IMR-90 (cell line): ENCODE measurements at regions not wholly inside any gene's neighbourhood (a gene's known extent, or its start where the extent isn't known, plus 50 kb on each side); places are given as distances from the start of the nearest gene placed in this dataset.

Experiments used
- ATAC-seq: fragments of 200-7000 bp; cut with Tn5 transposase; 2 replicates; pipeline ENCODE4 v1.9.1; 2020; ENCODE audit warnings: low read depth, mild to moderate bottlenecking, moderate library complexity
- BruUV-seq: library from RNA; stranded (reverse); fragments of 400-500 nt; replicated peaks from 2 replicates; lab custom pipeline; 2021; lab: Mats Ljungman, UMichigan
- CTCF ChIA-PET: fragments of 300-600 bp; formaldehyde crosslinking; extraction: SDS; loops from one replicate; lab custom pipeline; 2021; ENCODE audit warnings: antibody characterized with exemption; lab: Yijun Ruan, JAX
- POLR2A ChIA-PET: fragments of 300-600 bp; sonication (Branson Sonifier 250); formaldehyde crosslinking; loops from one replicate; lab custom pipeline; 2022; ENCODE audit warnings: antibody characterized with exemption; ENCODE audit not compliant: unreplicated experiment; lab: Charles Lee
- DNase-seq: peaks from one replicate; pipeline ENCODE4 v3.0.0; 2013
- H2AFZ ChIP-seq: replicated peaks from 2 replicates; pipeline ENCODE3; 2013; ENCODE audit warnings: low read length, mild to moderate bottlenecking; ENCODE audit not compliant: poor library complexity
- H2AK5ac ChIP-seq: 2 replicates; pipeline ENCODE4 v1.6.1; 2013; ENCODE audit warnings: low read depth, low read length, inconsistent platforms
- H2AK9ac ChIP-seq: replicated peaks from 2 replicates; pipeline ENCODE3; 2013; ENCODE audit warnings: mild to moderate bottlenecking, low read depth, low read length, moderate library complexity; ENCODE audit not compliant: poor library complexity
- H2BK120ac ChIP-seq: 2 replicates; pipeline ENCODE4 v1.6.1; 2013; ENCODE audit warnings: low read depth, low read length, inconsistent platforms
- H2BK15ac ChIP-seq: 3 replicates; pipeline ENCODE4 v1.6.1; 2013; ENCODE audit warnings: low read depth, low read length, inconsistent platforms
- H2BK20ac ChIP-seq: 2 replicates; pipeline ENCODE4 v1.6.1; 2013; ENCODE audit warnings: low read depth, mild to moderate bottlenecking, inconsistent platforms, low read length, moderate library complexity
- H2BK5ac ChIP-seq: 2 replicates; pipeline ENCODE4 v1.6.1; 2013; ENCODE audit warnings: mild to moderate bottlenecking, low read depth, low read length, inconsistent platforms; ENCODE audit not compliant: poor library complexity, severe bottlenecking
- H3K14ac ChIP-seq: replicated peaks from 2 replicates; pipeline ENCODE4 v1.6.1; 2013; ENCODE audit warnings: low read depth, low read length, inconsistent platforms
- H3K18ac ChIP-seq: 2 replicates; pipeline ENCODE4 v1.6.1; 2013; ENCODE audit warnings: low read depth, low read length, control low read depth
- H3K23ac ChIP-seq: 2 replicates; pipeline ENCODE4 v1.6.1; 2013; ENCODE audit warnings: low read depth, low read length, inconsistent platforms
- H3K27ac ChIP-seq: 2 replicates; pipeline ENCODE4 v1.5.1; 2013; ENCODE audit warnings: mild to moderate bottlenecking, control low read depth, low read length; ENCODE audit not compliant: insufficient read depth
- H3K27me3 ChIP-seq: 2 replicates; pipeline ENCODE4 v1.6.1; 2013; ENCODE audit warnings: low read length; ENCODE audit not compliant: control insufficient read depth, insufficient read depth
- H3K36me3 ChIP-seq: 2 replicates; pipeline ENCODE4 v1.6.1; 2013; ENCODE audit warnings: low read length, mixed read lengths; ENCODE audit not compliant: control insufficient read depth, insufficient read depth
- H3K4ac ChIP-seq: 2 replicates; pipeline ENCODE4 v1.6.1; 2013; ENCODE audit warnings: low read depth, low read length, inconsistent platforms
- H3K4me1 ChIP-seq: 2 replicates; pipeline ENCODE4 v1.6.1; 2013; ENCODE audit warnings: low read length, mixed read lengths; ENCODE audit not compliant: control insufficient read depth, insufficient read depth
- H3K4me2 ChIP-seq: 2 replicates; pipeline ENCODE4 v1.6.1; 2013; ENCODE audit warnings: low read depth, mild to moderate bottlenecking, control low read depth, low read length, moderate library complexity
- H3K4me3 ChIP-seq: 2 replicates; pipeline ENCODE4 v1.5.1; 2013; ENCODE audit warnings: low read depth, mild to moderate bottlenecking, control low read depth, low read length, moderate library complexity; ENCODE audit not compliant: insufficient read depth
- H3K56ac ChIP-seq: 2 replicates; pipeline ENCODE4 v1.6.1; 2013; ENCODE audit warnings: low read length, inconsistent platforms; ENCODE audit not compliant: insufficient read depth; ENCODE audit errors: extremely low read depth
- H3K79me1 ChIP-seq, 2 experiments: 2 replicates each; pipeline ENCODE4 v1.6.1; 2013; ENCODE audit warnings: low read length in 2 of 2, inconsistent platforms in 1 of 2, low read depth in 1 of 2
- H3K9ac ChIP-seq: 2 replicates; pipeline ENCODE4 v1.6.1; 2013; ENCODE audit warnings: low read depth, low read length, control low read depth
- H3K9me1 ChIP-seq: 2 replicates; pipeline ENCODE4 v1.6.1; 2013; ENCODE audit warnings: low read length, inconsistent platforms; ENCODE audit not compliant: insufficient read depth
- H3K9me3 ChIP-seq: 2 replicates; pipeline ENCODE4 v1.6.1; 2013; ENCODE audit warnings: low read length; ENCODE audit not compliant: control insufficient read depth, insufficient read depth
- H4K20me1 ChIP-seq: 2 replicates; pipeline ENCODE4 v1.6.1; 2013; ENCODE audit warnings: low read length, inconsistent platforms; ENCODE audit not compliant: insufficient read depth
- H4K5ac ChIP-seq: 2 replicates; pipeline ENCODE4 v1.6.1; 2013; ENCODE audit warnings: mild to moderate bottlenecking, low read depth, low read length, control low read depth
- H4K8ac ChIP-seq, 2 experiments: 2 replicates each; pipeline ENCODE4 v1.6.1; 2013; ENCODE audit warnings: low read depth in 2 of 2, low read length in 2 of 2, control low read depth in 1 of 2, inconsistent platforms in 1 of 2
- H4K91ac ChIP-seq: 2 replicates; pipeline ENCODE4 v1.6.1; 2013; ENCODE audit warnings: low read depth, low read length, inconsistent platforms; ENCODE audit not compliant: insufficient read depth
- CHD1 ChIP-seq: IDR thresholded peaks from 2 replicates; pipeline ENCODE4 v1.6.1; 2012; ENCODE audit warnings: low read depth, low read length, improper control_type of control experiment
- MAFK ChIP-seq: IDR thresholded peaks from 2 replicates; pipeline ENCODE4 v1.6.1; 2012; ENCODE audit warnings: low read depth, low read length, improper control_type of control experiment
- MAZ ChIP-seq: IDR thresholded peaks from 2 replicates; pipeline ENCODE4 v1.6.1; 2012; ENCODE audit warnings: low read depth, mild to moderate bottlenecking, low read length, improper control_type of control experiment, moderate library complexity, borderline replicate concordance
- MXI1 ChIP-seq: IDR thresholded peaks from 2 replicates; pipeline ENCODE4 v1.6.1; 2012; ENCODE audit warnings: low read depth, mild to moderate bottlenecking, low read length, moderate library complexity, borderline replicate concordance
- NFE2L2 ChIP-seq: fragments of 150-350 bp; IDR thresholded peaks from 2 replicates; pipeline ENCODE4 v1.6.1; 2016; ENCODE audit warnings: low read depth, mild to moderate bottlenecking, low read length
- RAD21 ChIP-seq: IDR thresholded peaks from 2 replicates; pipeline ENCODE4 v1.6.1; 2012; ENCODE audit warnings: low read length, improper control_type of control experiment
- RCOR1 ChIP-seq: IDR thresholded peaks from 2 replicates; pipeline ENCODE4 v1.6.1; 2012; ENCODE audit warnings: mild to moderate bottlenecking, low read length, improper control_type of control experiment; ENCODE audit not compliant: insufficient replicate concordance
- RFX5 ChIP-seq: IDR thresholded peaks from 2 replicates; pipeline ENCODE4 v1.8.0; 2012; ENCODE audit warnings: low read depth, mild to moderate bottlenecking, low read length, moderate library complexity
- SMC3 ChIP-seq: fragments of 150-350 bp; IDR thresholded peaks from 2 replicates; pipeline ENCODE4 v1.6.1; 2016; ENCODE audit warnings: low read depth, mild to moderate bottlenecking, antibody characterized with exemption, low read length, moderate library complexity
- WGBS, 2 experiments: methylation state at CpG; one replicate each; pipeline versions ENCODE4 v1.1.5 to v1.1.7; 2013; ENCODE audit warnings: missing lambda C conversion rate in 2 of 2; ENCODE audit not compliant: insufficient read length in 1 of 2; ENCODE audit errors: extremely low coverage in 2 of 2; 5-methylcytosine and 5-hydroxymethylcytosine counted together
- dilution Hi-C: fragments of 300-500 bp; cut with HindIII; formaldehyde crosslinking; loops from one replicate; pipeline ENCODE4 v1.14.3; 2018; ENCODE audit warnings: low sequenced_read_pairs; ENCODE audit not compliant: unreplicated experiment
- in situ Hi-C: fragments of 300-500 bp; cut with MboI; formaldehyde crosslinking; loops from 3 replicates; pipeline ENCODE4 v1.14.3; 2019; ENCODE audit warnings: low sequenced_read_pairs, inconsistent platforms, mixed read lengths
- intact Hi-C: fragments of 100-400 bp; cut with micrococcal nuclease; formaldehyde crosslinking; loops from 2 replicates; pipeline ENCODE4 v1.10.0; 2022
- TF ChIP-seq, protein P1 (sequence below): conservative IDR thresholded peaks from 2 replicates; pipeline ENCODE4 v1.5.1; 2012; ENCODE audit warnings: mild to moderate bottlenecking, low read depth, low read length, improper control_type of control experiment
- TF ChIP-seq, protein P2 (sequence below): fragments of 150-350 bp; IDR thresholded peaks from 2 replicates; pipeline ENCODE4 v1.6.1; 2017; ENCODE audit warnings: mild to moderate bottlenecking, antibody characterized with exemption, low read length, low read depth

DNA sequence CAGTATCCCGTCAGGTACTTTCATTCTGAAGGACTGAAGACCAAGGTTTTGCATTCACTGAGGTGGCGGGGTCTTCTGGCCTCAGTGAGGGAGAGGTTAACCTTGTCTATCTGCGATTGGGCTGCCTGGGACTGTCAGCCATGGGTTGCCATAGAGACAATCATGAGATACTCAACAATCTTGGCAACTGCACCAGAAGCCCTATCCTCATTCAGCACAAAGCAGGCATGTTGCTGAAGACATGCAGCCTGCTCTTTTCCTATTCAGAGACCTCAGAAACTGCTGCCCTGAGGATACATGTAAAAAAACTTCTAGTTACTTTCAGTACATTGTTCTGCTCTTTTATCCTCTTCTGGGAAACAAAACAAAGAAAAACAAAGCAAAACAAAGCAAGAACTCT, 146.3 kb upstream of the PIRT start:
- Histone ChIP-seq H3K4me1 (no peaks in the 10 kb centered on the region), H3K4me3 (no peak overlapping the region), H3K18ac (no peak overlapping the region), H2AK9ac (no peak overlapping the region), H2BK15ac (no peak overlapping the region), H3K79me1 (no peaks in the 10 kb centered on the region), H3K9me1 (no peaks in the 10 kb centered on the region), H3K36me3 (no peaks in the 10 kb centered on the region), H4K91ac (no peak overlapping the region), H4K5ac (no peak overlapping the region), H3K23ac (no peak overlapping the region), H2AFZ (no peak overlapping the region), H3K9me3 (peaks cover 29% of the 10 kb centered on the region), H2BK20ac (no peak overlapping the region), H3K4me2 (no peak overlapping the region), H3K27ac (no peak overlapping the region), H3K14ac (no peak overlapping the region), H2BK5ac (no peak overlapping the region), H2BK120ac (no peak overlapping the region), H4K20me1 (no peaks in the 10 kb centered on the region), H4K8ac (no peak overlapping the region), H2AK5ac (no peak overlapping the region), H3K4ac (no peak overlapping the region), H3K9ac (no peak overlapping the region), H3K56ac (no peak overlapping the region), H3K27me3 (no peaks in the 10 kb centered on the region)
- TF ChIP-seq CHD1: no peak
- no peak for TF ChIP-seq NFE2L2
- TF ChIP-seq MAZ: no peak
- TF ChIP-seq MXI1: no peak
- no peak for TF ChIP-seq MAFK
- TF ChIP-seq, protein P1, sequence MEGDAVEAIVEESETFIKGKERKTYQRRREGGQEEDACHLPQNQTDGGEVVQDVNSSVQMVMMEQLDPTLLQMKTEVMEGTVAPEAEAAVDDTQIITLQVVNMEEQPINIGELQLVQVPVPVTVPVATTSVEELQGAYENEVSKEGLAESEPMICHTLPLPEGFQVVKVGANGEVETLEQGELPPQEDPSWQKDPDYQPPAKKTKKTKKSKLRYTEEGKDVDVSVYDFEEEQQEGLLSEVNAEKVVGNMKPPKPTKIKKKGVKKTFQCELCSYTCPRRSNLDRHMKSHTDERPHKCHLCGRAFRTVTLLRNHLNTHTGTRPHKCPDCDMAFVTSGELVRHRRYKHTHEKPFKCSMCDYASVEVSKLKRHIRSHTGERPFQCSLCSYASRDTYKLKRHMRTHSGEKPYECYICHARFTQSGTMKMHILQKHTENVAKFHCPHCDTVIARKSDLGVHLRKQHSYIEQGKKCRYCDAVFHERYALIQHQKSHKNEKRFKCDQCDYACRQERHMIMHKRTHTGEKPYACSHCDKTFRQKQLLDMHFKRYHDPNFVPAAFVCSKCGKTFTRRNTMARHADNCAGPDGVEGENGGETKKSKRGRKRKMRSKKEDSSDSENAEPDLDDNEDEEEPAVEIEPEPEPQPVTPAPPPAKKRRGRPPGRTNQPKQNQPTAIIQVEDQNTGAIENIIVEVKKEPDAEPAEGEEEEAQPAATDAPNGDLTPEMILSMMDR: no peak
- TF ChIP-seq RFX5: no peak
- TF ChIP-seq SMC3: no peak
- TF ChIP-seq, protein P2, sequence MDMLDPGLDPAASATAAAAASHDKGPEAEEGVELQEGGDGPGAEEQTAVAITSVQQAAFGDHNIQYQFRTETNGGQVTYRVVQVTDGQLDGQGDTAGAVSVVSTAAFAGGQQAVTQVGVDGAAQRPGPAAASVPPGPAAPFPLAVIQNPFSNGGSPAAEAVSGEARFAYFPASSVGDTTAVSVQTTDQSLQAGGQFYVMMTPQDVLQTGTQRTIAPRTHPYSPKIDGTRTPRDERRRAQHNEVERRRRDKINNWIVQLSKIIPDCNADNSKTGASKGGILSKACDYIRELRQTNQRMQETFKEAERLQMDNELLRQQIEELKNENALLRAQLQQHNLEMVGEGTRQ: no peak
- TF ChIP-seq RCOR1: no peak
- TF ChIP-seq RAD21: no peak
- POLR2A ChIA-PET: no interaction called here
- CTCF ChIA-PET: no interaction called here
- intact Hi-C loops (no loop called here), dilution Hi-C loops (no loop called here), in situ Hi-C loops (no loop called here)
- no peak for DNase-seq
- BruUV-seq: no TSS peak
- ATAC-seq: no peak
- WGBS, 2 experiments: no CpG with 5 or more reads among the region's 3 CpGs
